ENCODE measurements at regions not wholly inside any gene's neighbourhood (a gene's known extent, or its start where the extent isn't known, plus 50 kb on each side); places are given as distances from the start of the nearest gene placed in this dataset.

DNA sequence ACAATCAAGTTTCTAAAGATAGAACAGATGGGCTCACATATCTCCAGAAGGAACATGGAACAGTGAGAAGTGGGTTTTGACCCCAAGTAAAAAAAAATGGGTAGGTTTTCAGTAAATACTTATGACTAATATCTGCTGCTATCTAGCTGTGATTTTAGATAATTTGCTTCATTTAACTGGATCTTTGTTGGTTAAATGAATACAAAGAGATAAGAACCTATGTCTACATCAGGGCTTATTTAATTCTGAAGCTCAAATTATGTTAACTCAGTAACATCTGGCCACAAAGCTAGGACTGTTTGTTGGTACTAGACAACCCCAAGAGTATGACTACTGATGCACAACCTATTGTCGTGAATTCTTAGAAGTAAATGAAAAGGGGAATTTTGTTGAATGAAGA, 144.4 kb upstream of the SESN3 start:
- no peak for TF ChIP-seq CTCF (IDR thresholded peaks at IDR 0.05)
- TF ChIP-seq ZFX (IDR thresholded peaks at IDR 0.05; ENCODE audit: borderline replicate concordance) = no peak
